ENCODE measurements at regions not wholly inside any gene's neighbourhood (a gene's known extent, or its start where the extent isn't known, plus 50 kb on each side); places are given as distances from the start of the nearest gene placed in this dataset.
"Not testable (repeated sequence)": the region's sequence is repeated elsewhere in the genome, so short reads cannot be mapped to it uniquely, and the experiment has no call there.

- Mint-ChIP-seq H3K4me1 (ENCODE audit: unreplicated experiment) (no peaks in the 10 kb centered on the region), H3K36me3 (ENCODE audit: low read depth, unreplicated experiment) (no peaks in the 10 kb centered on the region), H3K4me3 (ENCODE audit: unreplicated experiment) (no peak overlapping the region), H3K9me3 (ENCODE audit: unreplicated experiment) (no peaks in the 10 kb centered on the region), H3K27ac (ENCODE audit: unreplicated experiment) (no peak overlapping the region), H3K27me3 (ENCODE audit: unreplicated experiment) (no peaks in the 10 kb centered on the region)
- no peak for DNase-seq (ENCODE audit: low spot score)
- no peak for TF ChIP-seq CTCF (IDR thresholded peaks at IDR 0.05; ENCODE audit: unreplicated experiment)
Measured at GRCh38 chr5:106633825-106634224, 1036.9 kb downstream of the EFNA5 start.

GRCh38 chr5:106628456-106628855, 1042.3 kb downstream of the EFNA5 start:
- DNase-seq (ENCODE audit: low spot score); H3K36me3 Mint-ChIP-seq (ENCODE audit: low read depth, unreplicated experiment); H3K4me1 Mint-ChIP-seq (ENCODE audit: unreplicated experiment); H3K27ac Mint-ChIP-seq (ENCODE audit: unreplicated experiment); H3K4me3 Mint-ChIP-seq (ENCODE audit: unreplicated experiment); H3K9me3 Mint-ChIP-seq (ENCODE audit: unreplicated experiment); H3K27me3 Mint-ChIP-seq (ENCODE audit: unreplicated experiment): not testable (repeated sequence)

GRCh38 chr5:106610041-106610440, 1060.7 kb downstream of the EFNA5 start:
- no peaks in the 10 kb centered on the region for H3K4me1 Mint-ChIP-seq (ENCODE audit: unreplicated experiment)
- H3K27me3 Mint-ChIP-seq (ENCODE audit: unreplicated experiment) = no peaks in the 10 kb centered on the region
- no peaks in the 10 kb centered on the region for H3K9me3 Mint-ChIP-seq (ENCODE audit: unreplicated experiment)
- H3K27ac Mint-ChIP-seq (ENCODE audit: unreplicated experiment) = no peak overlapping the region
- H3K4me3 Mint-ChIP-seq (ENCODE audit: unreplicated experiment) = no peak overlapping the region
- no peaks in the 10 kb centered on the region for H3K36me3 Mint-ChIP-seq (ENCODE audit: low read depth, unreplicated experiment)
- TF ChIP-seq CTCF (IDR thresholded peaks at IDR 0.05; ENCODE audit: unreplicated experiment) = no peak
- no peak for DNase-seq (ENCODE audit: low spot score)

GRCh38 chr5:106601620-106602019, 1069.1 kb downstream of the EFNA5 start:
- H3K27ac Mint-ChIP-seq (ENCODE audit: unreplicated experiment) = no peak overlapping the region
- no peak for DNase-seq (ENCODE audit: low spot score)
- no peak for TF ChIP-seq CTCF (IDR thresholded peaks at IDR 0.05; ENCODE audit: unreplicated experiment)
- no peak overlapping the region for H3K4me3 Mint-ChIP-seq (ENCODE audit: unreplicated experiment)
- no peaks in the 10 kb centered on the region for H3K9me3 Mint-ChIP-seq (ENCODE audit: unreplicated experiment)
- H3K4me1 Mint-ChIP-seq (ENCODE audit: unreplicated experiment) = no peaks in the 10 kb centered on the region
- no peaks in the 10 kb centered on the region for H3K27me3 Mint-ChIP-seq (ENCODE audit: unreplicated experiment)
- no peaks in the 10 kb centered on the region for H3K36me3 Mint-ChIP-seq (ENCODE audit: low read depth, unreplicated experiment)

- TF ChIP-seq CTCF (IDR thresholded peaks at IDR 0.05; ENCODE audit: unreplicated experiment) = no peak
- H3K36me3 Mint-ChIP-seq (ENCODE audit: low read depth, unreplicated experiment) = no peaks in the 10 kb centered on the region
- no peaks in the 10 kb centered on the region for H3K9me3 Mint-ChIP-seq (ENCODE audit: unreplicated experiment)
- no peak for DNase-seq (ENCODE audit: low spot score)
- no peak overlapping the region for H3K4me3 Mint-ChIP-seq (ENCODE audit: unreplicated experiment)
- no peaks in the 10 kb centered on the region for H3K27me3 Mint-ChIP-seq (ENCODE audit: unreplicated experiment)
- no peaks in the 10 kb centered on the region for H3K4me1 Mint-ChIP-seq (ENCODE audit: unreplicated experiment)
- peak overlapping the region; percentile 44 for H3K27ac Mint-ChIP-seq (ENCODE audit: unreplicated experiment)
Measured at GRCh38 chr5:106600803-106601202, 1069.9 kb downstream of the EFNA5 start.

GRCh38 chr5:106595864-106596263, 1074.9 kb downstream of the EFNA5 start:
- Mint-ChIP-seq H3K27ac (ENCODE audit: unreplicated experiment) (no peak overlapping the region), H3K4me3 (ENCODE audit: unreplicated experiment) (no peak overlapping the region), H3K36me3 (ENCODE audit: low read depth, unreplicated experiment) (no peaks in the 10 kb centered on the region), H3K4me1 (ENCODE audit: unreplicated experiment) (no peaks in the 10 kb centered on the region), H3K27me3 (ENCODE audit: unreplicated experiment) (no peaks in the 10 kb centered on the region), H3K9me3 (ENCODE audit: unreplicated experiment) (no peaks in the 10 kb centered on the region)
- no peak for DNase-seq (ENCODE audit: low spot score)
- TF ChIP-seq CTCF (IDR thresholded peaks at IDR 0.05; ENCODE audit: unreplicated experiment) = no peak

Measured in endothelial cell (in vitro differentiated cells).